SK-N-SH treated with all-trans-retinoic acid at 6 μM for 48 hours (cell line): ENCODE measurements at regions not wholly inside any gene's neighbourhood (a gene's known extent, or its start where the extent isn't known, plus 50 kb on each side); places are given as distances from the start of the nearest gene placed in this dataset.

Experiments
- CSDC2 ChIP-seq: fragments of 250-450 bp; sonication (Bioruptor Pico); IDR thresholded peaks from 2 replicates; pipeline ENCODE4 v1.5.0; 2020; ENCODE audit warnings: mild to moderate bottlenecking, moderate library complexity
- PPARA ChIP-seq: fragments of 250-450 bp; sonication (Bioruptor Pico); IDR thresholded peaks from 2 replicates; pipeline ENCODE4 v1.5.0; 2020; ENCODE audit warnings: mild to moderate bottlenecking, borderline replicate concordance
- ZFP30 ChIP-seq: fragments of 450-650 bp; formaldehyde crosslinking; IDR thresholded peaks from 2 replicates; pipeline ENCODE4 v1.5.0; 2022; ENCODE audit warnings: mild to moderate bottlenecking, moderate library complexity
- TF ChIP-seq, protein P1 (sequence below): fragments of 250-450 bp; sonication (Bioruptor Pico); IDR thresholded peaks from 2 replicates; pipeline ENCODE4 v1.5.0; 2020; ENCODE audit warnings: mild to moderate bottlenecking, moderate library complexity
- TF ChIP-seq, protein P2 (sequence below): fragments of 250-450 bp; sonication (Bioruptor Pico); IDR thresholded peaks from 2 replicates; pipeline ENCODE4 v1.8.0; 2020; ENCODE audit warnings: mild to moderate bottlenecking, moderate library complexity, borderline replicate concordance
- TF ChIP-seq, protein P3 (sequence below): fragments of 250-450 bp; sonication (Bioruptor Pico); IDR thresholded peaks from 2 replicates; pipeline ENCODE4 v1.5.1; 2021; ENCODE audit warnings: mild to moderate bottlenecking, moderate library complexity

DNA sequence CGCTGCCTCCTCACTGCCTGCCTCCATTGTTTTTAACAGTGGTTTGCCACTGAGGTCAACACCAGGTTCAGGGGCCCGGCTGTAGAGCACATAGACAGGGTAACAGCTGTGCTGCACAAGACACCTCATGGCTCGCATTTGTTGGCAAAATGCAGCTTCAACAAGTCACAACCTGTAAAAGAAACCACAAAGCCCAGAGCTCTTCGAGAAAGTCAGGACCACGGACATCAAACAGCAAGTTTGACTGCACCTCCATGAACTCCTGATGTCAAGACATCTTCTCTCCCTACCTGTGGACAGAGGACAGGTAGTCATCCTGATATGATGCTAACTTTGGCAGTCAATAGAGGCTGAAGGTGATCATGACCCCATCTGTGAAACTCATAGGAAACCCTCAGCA is 142.4 kb upstream of the SOX9 start:
- TF ChIP-seq, protein P1, sequence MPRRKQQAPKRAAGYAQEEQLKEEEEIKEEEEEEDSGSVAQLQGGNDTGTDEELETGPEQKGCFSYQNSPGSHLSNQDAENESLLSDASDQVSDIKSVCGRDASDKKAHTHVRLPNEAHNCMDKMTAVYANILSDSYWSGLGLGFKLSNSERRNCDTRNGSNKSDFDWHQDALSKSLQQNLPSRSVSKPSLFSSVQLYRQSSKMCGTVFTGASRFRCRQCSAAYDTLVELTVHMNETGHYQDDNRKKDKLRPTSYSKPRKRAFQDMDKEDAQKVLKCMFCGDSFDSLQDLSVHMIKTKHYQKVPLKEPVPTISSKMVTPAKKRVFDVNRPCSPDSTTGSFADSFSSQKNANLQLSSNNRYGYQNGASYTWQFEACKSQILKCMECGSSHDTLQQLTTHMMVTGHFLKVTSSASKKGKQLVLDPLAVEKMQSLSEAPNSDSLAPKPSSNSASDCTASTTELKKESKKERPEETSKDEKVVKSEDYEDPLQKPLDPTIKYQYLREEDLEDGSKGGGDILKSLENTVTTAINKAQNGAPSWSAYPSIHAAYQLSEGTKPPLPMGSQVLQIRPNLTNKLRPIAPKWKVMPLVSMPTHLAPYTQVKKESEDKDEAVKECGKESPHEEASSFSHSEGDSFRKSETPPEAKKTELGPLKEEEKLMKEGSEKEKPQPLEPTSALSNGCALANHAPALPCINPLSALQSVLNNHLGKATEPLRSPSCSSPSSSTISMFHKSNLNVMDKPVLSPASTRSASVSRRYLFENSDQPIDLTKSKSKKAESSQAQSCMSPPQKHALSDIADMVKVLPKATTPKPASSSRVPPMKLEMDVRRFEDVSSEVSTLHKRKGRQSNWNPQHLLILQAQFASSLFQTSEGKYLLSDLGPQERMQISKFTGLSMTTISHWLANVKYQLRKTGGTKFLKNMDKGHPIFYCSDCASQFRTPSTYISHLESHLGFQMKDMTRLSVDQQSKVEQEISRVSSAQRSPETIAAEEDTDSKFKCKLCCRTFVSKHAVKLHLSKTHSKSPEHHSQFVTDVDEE, result no peak
- no peak for TF ChIP-seq ZFP30 (CRISPR knock-in tag)
- TF ChIP-seq, protein P2, sequence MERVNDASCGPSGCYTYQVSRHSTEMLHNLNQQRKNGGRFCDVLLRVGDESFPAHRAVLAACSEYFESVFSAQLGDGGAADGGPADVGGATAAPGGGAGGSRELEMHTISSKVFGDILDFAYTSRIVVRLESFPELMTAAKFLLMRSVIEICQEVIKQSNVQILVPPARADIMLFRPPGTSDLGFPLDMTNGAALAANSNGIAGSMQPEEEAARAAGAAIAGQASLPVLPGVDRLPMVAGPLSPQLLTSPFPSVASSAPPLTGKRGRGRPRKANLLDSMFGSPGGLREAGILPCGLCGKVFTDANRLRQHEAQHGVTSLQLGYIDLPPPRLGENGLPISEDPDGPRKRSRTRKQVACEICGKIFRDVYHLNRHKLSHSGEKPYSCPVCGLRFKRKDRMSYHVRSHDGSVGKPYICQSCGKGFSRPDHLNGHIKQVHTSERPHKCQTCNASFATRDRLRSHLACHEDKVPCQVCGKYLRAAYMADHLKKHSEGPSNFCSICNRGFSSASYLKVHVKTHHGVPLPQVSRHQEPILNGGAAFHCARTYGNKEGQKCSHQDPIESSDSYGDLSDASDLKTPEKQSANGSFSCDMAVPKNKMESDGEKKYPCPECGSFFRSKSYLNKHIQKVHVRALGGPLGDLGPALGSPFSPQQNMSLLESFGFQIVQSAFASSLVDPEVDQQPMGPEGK, result no peak
- no peak for TF ChIP-seq CSDC2
- TF ChIP-seq, protein P3, sequence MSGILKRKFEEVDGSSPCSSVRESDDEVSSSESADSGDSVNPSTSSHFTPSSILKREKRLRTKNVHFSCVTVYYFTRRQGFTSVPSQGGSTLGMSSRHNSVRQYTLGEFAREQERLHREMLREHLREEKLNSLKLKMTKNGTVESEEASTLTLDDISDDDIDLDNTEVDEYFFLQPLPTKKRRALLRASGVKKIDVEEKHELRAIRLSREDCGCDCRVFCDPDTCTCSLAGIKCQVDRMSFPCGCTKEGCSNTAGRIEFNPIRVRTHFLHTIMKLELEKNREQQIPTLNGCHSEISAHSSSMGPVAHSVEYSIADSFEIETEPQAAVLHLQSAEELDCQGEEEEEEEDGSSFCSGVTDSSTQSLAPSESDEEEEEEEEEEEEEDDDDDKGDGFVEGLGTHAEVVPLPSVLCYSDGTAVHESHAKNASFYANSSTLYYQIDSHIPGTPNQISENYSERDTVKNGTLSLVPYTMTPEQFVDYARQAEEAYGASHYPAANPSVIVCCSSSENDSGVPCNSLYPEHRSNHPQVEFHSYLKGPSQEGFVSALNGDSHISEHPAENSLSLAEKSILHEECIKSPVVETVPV, result no peak
- no peak for TF ChIP-seq PPARA (CRISPR knock-in tag)
